Keratinocyte (primary cell): ENCODE measurements at regions not wholly inside any gene's neighbourhood (a gene's known extent, or its start where the extent isn't known, plus 50 kb on each side); places are given as distances from the start of the nearest gene placed in this dataset.

Source experiments
- DNase-seq: peaks from one replicate; pipeline ENCODE4 v3.0.0-alpha.2; 2011; ENCODE audit warnings: low read depth, missing footprints, low spot score
- FAIRE-seq: peaks from 2 replicates; lab custom pipeline; 2011; peaks lifted over from hg19 to GRCh38; lab: Jason Lieb, UNC
- H2AFZ ChIP-seq: 2 replicates; pipeline ENCODE4 v1.6.0; 2012; ENCODE audit warnings: low read length, control low read depth, inconsistent platforms; ENCODE audit not compliant: control insufficient read depth
- H3K27ac ChIP-seq: 2 replicates; pipeline ENCODE4 v1.5.1; 2011; ENCODE audit warnings: low read length; ENCODE audit not compliant: control insufficient read depth, insufficient read depth
- H3K27me3 ChIP-seq: 3 replicates; pipeline ENCODE4 v1.6.0; 2011; ENCODE audit warnings: low read length; ENCODE audit not compliant: control insufficient read depth, insufficient read depth; ENCODE audit errors: extremely low read depth
- H3K36me3 ChIP-seq, 2 experiments: 2 replicates in 1 of 2; 3 replicates in 1 of 2; pipeline ENCODE4 v1.5.1; 2011; ENCODE audit warnings: low read length in 2 of 2, mild to moderate bottlenecking in 1 of 2; ENCODE audit not compliant: control insufficient read depth in 2 of 2, insufficient read depth in 2 of 2; ENCODE audit errors: extremely low read depth in 1 of 2
- H3K4me1 ChIP-seq: 3 replicates; pipeline ENCODE4 v1.5.1; 2011; ENCODE audit warnings: low read length; ENCODE audit not compliant: control insufficient read depth, insufficient read depth; ENCODE audit errors: extremely low read depth
- H3K4me2 ChIP-seq: 3 replicates; pipeline ENCODE4 v1.6.0; 2011; ENCODE audit warnings: low read depth, low read length; ENCODE audit not compliant: control insufficient read depth, insufficient read depth; ENCODE audit errors: extremely low read depth
- H3K4me3 ChIP-seq, 3 experiments: fragments of 200-600 bp in 1 of 3; sonication (generic) in 1 of 3; 2 replicates in 2 of 3; 3 replicates in 1 of 3; pipeline ENCODE4 v1.5.1; 2011 to 2016; ENCODE audit warnings: low read length in 3 of 3, mild to moderate bottlenecking in 3 of 3, control low read depth in 2 of 3, inconsistent platforms in 1 of 3, low read depth in 1 of 3, mixed read lengths in 1 of 3, mixed run types in 1 of 3, moderate library complexity in 1 of 3; ENCODE audit not compliant: control insufficient read depth in 2 of 3, insufficient read depth in 2 of 3; ENCODE audit errors: extremely low read depth in 1 of 3
- H3K79me2 ChIP-seq: 2 replicates; pipeline ENCODE4 v1.6.0; 2012; ENCODE audit warnings: low read length; ENCODE audit not compliant: control insufficient read depth, insufficient read depth
- H3K9ac ChIP-seq: 3 replicates; pipeline ENCODE4 v1.6.0; 2011; ENCODE audit warnings: low read length; ENCODE audit not compliant: control insufficient read depth, insufficient read depth; ENCODE audit errors: extremely low read depth
- H3K9me1 ChIP-seq: 3 replicates; pipeline ENCODE4 v1.6.0; 2011; ENCODE audit warnings: low read length; ENCODE audit not compliant: control insufficient read depth, insufficient read depth; ENCODE audit errors: extremely low read depth
- H3K9me3 ChIP-seq: 2 replicates; pipeline ENCODE4 v1.5.1; 2012; ENCODE audit warnings: low read depth, low read length; ENCODE audit not compliant: control insufficient read depth
- H4K20me1 ChIP-seq: 3 replicates; pipeline ENCODE4 v1.6.0; 2011; ENCODE audit warnings: low read length; ENCODE audit not compliant: control insufficient read depth, insufficient read depth; ENCODE audit errors: extremely low read depth
- CTCF ChIP-seq, 3 experiments: IDR thresholded peaks in 1 of 3; conservative IDR thresholded peaks in 1 of 3; optimal IDR thresholded peaks in 1 of 3; 2 replicates in 2 of 3; 3 replicates in 1 of 3; pipeline versions ENCODE3 to v1.5.1; 2011; ENCODE audit warnings: low read length in 3 of 3, mild to moderate bottlenecking in 3 of 3, moderate library complexity in 2 of 3, control low read depth in 1 of 3, inconsistent platforms in 1 of 3; ENCODE audit not compliant: insufficient read depth in 2 of 3; ENCODE audit errors: extremely low read depth in 1 of 3
- EZH2 ChIP-seq: IDR thresholded peaks from one replicate; pipeline ENCODE4 v1.6.1; 2012; ENCODE audit warnings: inconsistent platforms, mild to moderate bottlenecking, low read length, moderate library complexity
- dilution Hi-C: fragments of 300-500 bp; cut with MboI; formaldehyde crosslinking; loops from one replicate; pipeline ENCODE4 v1.7.0; 2020; ENCODE audit warnings: low sequenced_read_pairs; ENCODE audit not compliant: extremely low pct_ligation_motif_present

GRCh38 chr3:8279886-8280550 is 221.6 kb upstream of the LMCD1 start:
- no peaks in the 10 kb centered on the region for H3K9me1 ChIP-seq
- no peaks in the 10 kb centered on the region for H3K79me2 ChIP-seq
- no peaks in the 10 kb centered on the region for H3K27me3 ChIP-seq
- no peak for DNase-seq
- no peak overlapping the region for H3K4me2 ChIP-seq
- no peak for TF ChIP-seq CTCF (optimal IDR thresholded peaks at IDR 0.05 in 1 of 3, IDR thresholded peaks at IDR 0.05 in 1 of 3, conservative IDR thresholded peaks at IDR 0.05 in 1 of 3; ENCODE audit: extremely low read depth in 1 of 3, insufficient read depth in 2 of 3, low read length in 3 of 3)
- TF ChIP-seq EZH2 = no peak
- dilution Hi-C loops = no loop called here
- no peak overlapping the region for H2AFZ ChIP-seq
- H3K4me3 ChIP-seq = no peak overlapping the region
- no peaks in the 10 kb centered on the region for H3K9me3 ChIP-seq
- no peaks in the 10 kb centered on the region for H3K4me1 ChIP-seq
- H3K36me3 ChIP-seq = no peaks in the 10 kb centered on the region
- no peak overlapping the region for H3K9ac ChIP-seq
- no peak overlapping the region for H3K27ac ChIP-seq
- no peaks in the 10 kb centered on the region for H4K20me1 ChIP-seq
- no peak for FAIRE-seq

GRCh38 chr3:8282541-8283165 is 219.0 kb upstream of the LMCD1 start:
- H3K4me3 ChIP-seq = no peak overlapping the region
- TF ChIP-seq CTCF (optimal IDR thresholded peaks at IDR 0.05 in 1 of 3, IDR thresholded peaks at IDR 0.05 in 1 of 3, conservative IDR thresholded peaks at IDR 0.05 in 1 of 3; ENCODE audit: extremely low read depth in 1 of 3, insufficient read depth in 2 of 3, low read length in 3 of 3) (no peak), EZH2 (no peak)
- no peaks in the 10 kb centered on the region for H3K27me3 ChIP-seq
- no peaks in the 10 kb centered on the region for H3K36me3 ChIP-seq
- H3K27ac ChIP-seq = no peak overlapping the region
- H4K20me1 ChIP-seq = no peaks in the 10 kb centered on the region
- no peak overlapping the region for H3K9ac ChIP-seq
- H3K4me1 ChIP-seq = no peaks in the 10 kb centered on the region
- DNase-seq (no peak), FAIRE-seq (no peak)
- dilution Hi-C loops = no loop called here
- H3K9me3 ChIP-seq = no peaks in the 10 kb centered on the region
- no peaks in the 10 kb centered on the region for H3K79me2 ChIP-seq
- no peak overlapping the region for H3K4me2 ChIP-seq
- H3K9me1 ChIP-seq = no peaks in the 10 kb centered on the region
- H2AFZ ChIP-seq = no peak overlapping the region
